Smooth muscle cell (in vitro differentiated cells): ENCODE measurements at regions not wholly inside any gene's neighbourhood (a gene's known extent, or its start where the extent isn't known, plus 50 kb on each side); places are given as distances from the start of the nearest gene placed in this dataset.

Experiments used
- DNase-seq: peaks from one replicate; lab custom pipeline; 2025; ENCODE audit not compliant: unreplicated experiment; lab: John Stamatoyannopoulos, UW
- H2AFZ ChIP-seq: fragments of 200-600 bp; sonication (generic); 2 replicates; pipeline ENCODE4 v1.6.0; 2016; ENCODE audit warnings: antibody characterized with exemption, low read depth, mild to moderate bottlenecking
- H3F3A ChIP-seq: fragments of 200-600 bp; sonication (generic); 2 replicates; pipeline ENCODE4 v1.6.0; 2017; ENCODE audit warnings: antibody characterized with exemption, low read depth
- H3K27ac ChIP-seq: fragments of 200-600 bp; sonication (generic); 2 replicates; pipeline ENCODE4 v1.5.1; 2016; ENCODE audit warnings: low read depth, mild to moderate bottlenecking
- H3K27me3 ChIP-seq: fragments of 200-600 bp; sonication (generic); 2 replicates; pipeline ENCODE4 v1.6.1; 2016; ENCODE audit warnings: low read depth, mild to moderate bottlenecking
- H3K36me3 ChIP-seq: fragments of 200-600 bp; sonication (generic); 2 replicates; pipeline ENCODE4 v1.5.1; 2016; ENCODE audit warnings: low read depth
- H3K4me1 ChIP-seq: fragments of 200-600 bp; sonication (generic); 2 replicates; pipeline ENCODE4 v1.5.1; 2016; ENCODE audit warnings: low read depth
- H3K4me2 ChIP-seq: fragments of 200-600 bp; sonication (generic); 2 replicates; pipeline ENCODE4 v1.6.0; 2016; ENCODE audit warnings: mild to moderate bottlenecking
- H3K4me3 ChIP-seq: fragments of 200-600 bp; sonication (generic); 2 replicates; pipeline ENCODE4 v1.5.1; 2016; ENCODE audit warnings: mild to moderate bottlenecking
- H3K79me2 ChIP-seq: fragments of 200-600 bp; sonication (generic); 2 replicates; pipeline ENCODE4 v1.6.0; 2016; ENCODE audit warnings: low read depth, mild to moderate bottlenecking
- H3K9ac ChIP-seq: fragments of 200-600 bp; sonication (generic); 2 replicates; pipeline ENCODE4 v1.6.0; 2016; ENCODE audit warnings: low read depth
- H3K9me3 ChIP-seq: fragments of 200-600 bp; sonication (generic); replicated peaks from 2 replicates; pipeline ENCODE4 v1.5.1; 2016; ENCODE audit warnings: low read depth
- H4K20me1 ChIP-seq: fragments of 200-600 bp; sonication (generic); 2 replicates; pipeline ENCODE4 v1.6.0; 2016; ENCODE audit warnings: low read depth
- CTCF ChIP-seq: fragments of 200-600 bp; sonication (generic); IDR thresholded peaks from 2 replicates; pipeline ENCODE4 v1.5.1; 2017; ENCODE audit warnings: borderline replicate concordance, mild to moderate bottlenecking, antibody characterized with exemption; ENCODE audit not compliant: insufficient read depth, poor library complexity, severe bottlenecking
- WGBS: methylation state at CpG from one replicate; pipeline ENCODE4 v1.1.7; 2016; ENCODE audit warnings: low lambda C conversion rate; 5-methylcytosine and 5-hydroxymethylcytosine counted together

- WGBS: 71% methylated on average over 2 of the region's 2 CpGs
- Histone ChIP-seq H3K9ac (no peak overlapping the region), H3K79me2 (no peaks in the 10 kb centered on the region), H3K36me3 (no peaks in the 10 kb centered on the region), H4K20me1 (no peaks in the 10 kb centered on the region), H2AFZ (no peak overlapping the region), H3K9me3 (no peaks in the 10 kb centered on the region), H3F3A (no peaks in the 10 kb centered on the region), H3K27ac (no peak overlapping the region), H3K4me1 (no peaks in the 10 kb centered on the region), H3K27me3 (no peaks in the 10 kb centered on the region), H3K4me2 (no peak overlapping the region), H3K4me3 (no peak overlapping the region)
- no peak for DNase-seq
- TF ChIP-seq CTCF: no peak
Measured at GRCh38 chr11:21909145-21909544, 283.7 kb upstream of the ANO5 start.

DNA sequence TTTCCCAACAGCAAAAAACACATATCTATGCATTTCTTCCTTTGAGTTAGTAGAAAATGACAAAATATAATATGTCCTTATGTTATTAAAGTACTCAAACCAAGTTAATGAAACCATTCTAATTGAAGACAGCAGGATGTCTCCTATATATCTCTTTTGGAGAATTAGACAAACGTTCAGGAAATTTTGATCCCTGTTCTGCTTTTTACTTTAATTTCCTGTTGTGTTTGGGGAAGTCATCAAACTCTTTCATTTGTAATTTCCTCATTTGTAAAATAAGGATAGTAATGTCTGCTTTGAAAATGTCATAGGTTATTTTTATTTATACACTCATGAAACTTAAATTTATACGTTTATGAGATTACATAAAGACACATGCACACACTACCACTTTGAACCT is 281.8 kb upstream of the ANO5 start:
- Histone ChIP-seq H4K20me1 (no peaks in the 10 kb centered on the region), H3K36me3 (no peaks in the 10 kb centered on the region), H2AFZ (no peak overlapping the region), H3K9me3 (no peaks in the 10 kb centered on the region), H3K4me3 (no peak overlapping the region), H3K27ac (no peak overlapping the region), H3K79me2 (no peaks in the 10 kb centered on the region), H3F3A (no peaks in the 10 kb centered on the region), H3K4me1 (no peaks in the 10 kb centered on the region), H3K4me2 (no peak overlapping the region), H3K9ac (no peak overlapping the region), H3K27me3 (no peaks in the 10 kb centered on the region)
- no peak for TF ChIP-seq CTCF
- DNase-seq: no peak
- 76% methylated on average over 2 of the region's 2 CpGs for WGBS

GRCh38 chr11:21912285-21912684 is 280.6 kb upstream of the ANO5 start:
- Histone ChIP-seq H3K9ac (no peak overlapping the region), H3K4me2 (no peak overlapping the region), H2AFZ (no peak overlapping the region), H3K9me3 (no peaks in the 10 kb centered on the region), H3F3A (no peaks in the 10 kb centered on the region), H3K27me3 (no peaks in the 10 kb centered on the region), H3K79me2 (no peaks in the 10 kb centered on the region), H4K20me1 (no peaks in the 10 kb centered on the region), H3K4me3 (no peak overlapping the region), H3K4me1 (no peaks in the 10 kb centered on the region), H3K27ac (no peak overlapping the region), H3K36me3 (no peaks in the 10 kb centered on the region)
- 89% methylated on average over 1 of the region's 1 CpG for WGBS
- TF ChIP-seq CTCF: no peak
- no peak for DNase-seq

GRCh38 chr11:21921151-21921550 is 271.7 kb upstream of the ANO5 start:
- Histone ChIP-seq H2AFZ (no peak overlapping the region), H3K27ac (no peak overlapping the region), H4K20me1 (no peaks in the 10 kb centered on the region), H3K9ac (no peak overlapping the region), H3K27me3 (no peaks in the 10 kb centered on the region), H3K4me2 (no peak overlapping the region), H3F3A (no peaks in the 10 kb centered on the region), H3K4me3 (no peak overlapping the region), H3K9me3 (no peaks in the 10 kb centered on the region), H3K4me1 (peaks cover 6% of the 10 kb centered on the region), H3K79me2 (no peaks in the 10 kb centered on the region), H3K36me3 (no peaks in the 10 kb centered on the region)
- WGBS: 77% methylated on average over 1 of the region's 1 CpG
- no peak for DNase-seq
- no peak for TF ChIP-seq CTCF
